ENCODE measurements at regions not wholly inside any gene's neighbourhood (a gene's known extent, or its start where the extent isn't known, plus 50 kb on each side); places are given as distances from the start of the nearest gene placed in this dataset.
"Not testable (repeated sequence)": the region's sequence is repeated elsewhere in the genome, so short reads cannot be mapped to it uniquely, and the experiment has no call there.

DNA sequence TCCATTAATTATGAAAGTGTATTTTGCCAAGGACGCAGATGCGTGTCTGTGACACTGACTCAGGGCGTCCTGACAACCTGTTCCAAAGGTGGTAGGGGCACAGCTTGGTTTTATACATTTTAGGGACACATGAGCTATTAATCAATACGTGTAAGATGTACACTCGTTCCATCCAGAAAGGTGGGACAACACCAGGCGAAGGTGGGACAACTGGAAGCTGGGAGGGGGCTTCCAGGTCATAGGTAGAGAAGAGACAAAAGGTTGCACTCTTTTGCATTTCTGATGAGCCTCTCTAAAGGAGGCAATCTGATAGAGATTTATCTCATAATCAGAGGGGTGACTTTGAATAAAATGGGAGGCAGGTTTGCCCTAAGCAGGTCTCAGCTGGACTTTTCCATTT is 82.7 kb upstream of the ZNF746 start (continued):
- TF ChIP-seq ATF1 (CRISPR knock-in tag; IDR thresholded peaks at IDR 0.05) = no peak
- no peak for TF ChIP-seq ZNF396 (CRISPR knock-in tag; IDR thresholded peaks at IDR 0.05; ENCODE audit: borderline replicate concordance)

DNA sequence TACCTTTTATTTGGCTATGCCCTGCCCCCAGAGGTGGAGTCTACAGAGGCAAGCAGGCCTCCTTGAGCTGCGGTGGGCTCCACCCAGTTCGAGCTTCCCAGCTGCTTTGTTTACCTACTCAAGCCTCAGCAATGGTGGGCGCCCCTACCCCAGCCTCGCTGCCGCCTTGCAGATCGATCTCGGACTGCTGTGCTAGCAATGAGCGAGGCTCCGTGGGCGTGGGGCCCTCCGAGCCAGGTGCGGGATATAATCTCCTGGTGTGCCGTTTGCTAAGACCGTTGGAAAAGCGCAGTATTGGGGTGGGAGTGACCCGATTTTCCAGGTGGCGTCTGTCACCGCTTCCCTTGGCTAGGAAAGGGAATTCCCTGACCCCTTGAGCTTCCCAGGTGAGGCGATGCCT is 81.8 kb upstream of the ZNF746 start:
- ATAC-seq; H3K4me3 Mint-ChIP-seq; POLR2A ChIA-PET; CTCF ChIA-PET; H3K4me1 Mint-ChIP-seq; DNase-seq (ENCODE audit: low spot score); H3K27ac Mint-ChIP-seq: not testable (repeated sequence)
- H3K9me3 Mint-ChIP-seq = peaks cover 89% of the 10 kb centered on the region
- peaks cover 29% of the 10 kb centered on the region for H3K27me3 Mint-ChIP-seq (ENCODE audit: low read depth)
- peaks cover 91% of the 10 kb centered on the region for H3K36me3 Mint-ChIP-seq

DNA sequence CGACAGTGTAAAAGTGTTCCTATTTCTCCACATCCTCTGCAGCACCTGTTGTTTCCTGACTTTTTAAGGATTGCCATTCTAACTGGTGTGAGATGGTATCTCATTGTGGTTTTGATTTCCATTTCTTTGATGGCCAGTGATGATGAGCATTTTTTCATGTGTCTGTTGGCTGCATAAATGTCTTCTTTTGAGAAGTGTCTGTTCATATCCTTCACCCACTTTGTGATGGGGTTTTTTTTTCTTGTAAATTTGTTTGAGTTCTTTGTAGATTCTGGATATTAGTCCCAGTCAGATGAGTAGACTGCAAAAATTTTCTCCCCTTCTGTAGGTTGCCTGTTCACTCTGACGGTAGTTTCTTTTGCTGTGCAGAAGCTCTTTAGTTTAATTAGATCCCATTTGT is 76.8 kb upstream of the ZNF746 start:
- H3K4me3 Mint-ChIP-seq; ATAC-seq; CTCF ChIA-PET; DNase-seq (ENCODE audit: low spot score); POLR2A ChIA-PET; H3K27ac Mint-ChIP-seq: not testable (repeated sequence)
- Mint-ChIP-seq H3K4me1 (peaks cover 10% of the 10 kb centered on the region), H3K36me3 (peaks cover 71% of the 10 kb centered on the region), H3K27me3 (ENCODE audit: low read depth) (peaks cover 26% of the 10 kb centered on the region), H3K9me3 (peaks cover 71% of the 10 kb centered on the region)

DNA sequence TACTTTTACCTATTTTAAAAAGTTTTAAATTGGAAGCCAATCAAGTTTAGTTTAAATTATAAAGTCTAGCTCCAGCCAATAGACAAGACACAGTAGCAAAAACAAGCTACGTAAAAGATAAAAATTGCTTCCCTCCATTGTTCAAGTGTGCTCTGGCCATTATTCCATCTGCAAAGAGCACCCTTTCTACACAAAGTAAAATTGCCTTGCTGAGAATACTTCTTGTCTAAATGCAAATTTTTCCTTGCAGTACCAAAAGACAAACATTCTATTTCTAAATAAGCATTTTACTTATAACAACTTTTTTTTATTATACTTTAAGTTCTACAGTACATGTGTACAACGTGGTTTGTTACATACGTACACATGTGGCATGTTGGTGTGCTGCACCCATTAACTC is 75.9 kb upstream of the ZNF746 start:
- ATAC-seq (no peak), DNase-seq (ENCODE audit: low spot score) (no peak)
- Mint-ChIP-seq H3K9me3 (peaks cover 72% of the 10 kb centered on the region), H3K27ac (no peak overlapping the region), H3K36me3 (peaks cover 69% of the 10 kb centered on the region), H3K4me3 (no peak overlapping the region), H3K27me3 (ENCODE audit: low read depth) (peaks cover 21% of the 10 kb centered on the region), H3K4me1 (peaks cover 13% of the 10 kb centered on the region)
- ChIA-PET POLR2A (no interaction called here), CTCF (no interaction called here)
- TF ChIP-seq EMX1 (CRISPR knock-in tag; IDR thresholded peaks at IDR 0.05) (no peak), ZNF416 (CRISPR knock-in tag; IDR thresholded peaks at IDR 0.05) (no peak), RORB (CRISPR knock-in tag; IDR thresholded peaks at IDR 0.05) (no peak), PRRX2 (CRISPR knock-in tag; IDR thresholded peaks at IDR 0.05) (no peak), ZNF138 (CRISPR knock-in tag; conservative IDR thresholded peaks at IDR 0.05) (no peak), ZBTB21 (CRISPR knock-in tag; IDR thresholded peaks at IDR 0.05; ENCODE audit: borderline replicate concordance) (no peak), IRF2 (CRISPR knock-in tag; IDR thresholded peaks at IDR 0.05; ENCODE audit: borderline replicate concordance, low read depth) (no peak), ZNF281 (CRISPR knock-in tag; IDR thresholded peaks at IDR 0.05) (no peak), GRHL2 (CRISPR knock-in tag; IDR thresholded peaks at IDR 0.05; ENCODE audit: insufficient replicate concordance, severe bottlenecking) (no peak), IRF1 (CRISPR knock-in tag; IDR thresholded peaks at IDR 0.05) (no peak), ZNF232 (CRISPR knock-in tag; IDR thresholded peaks at IDR 0.05) (no peak), NFYB (CRISPR knock-in tag; conservative IDR thresholded peaks at IDR 0.05; ENCODE audit: low read depth) (no peak), TP53 (CRISPR knock-in tag; IDR thresholded peaks at IDR 0.05) (no peak), ELF4 (CRISPR knock-in tag; IDR thresholded peaks at IDR 0.05; ENCODE audit: low read depth) (no peak)
- TF ChIP-seq, protein P1, sequence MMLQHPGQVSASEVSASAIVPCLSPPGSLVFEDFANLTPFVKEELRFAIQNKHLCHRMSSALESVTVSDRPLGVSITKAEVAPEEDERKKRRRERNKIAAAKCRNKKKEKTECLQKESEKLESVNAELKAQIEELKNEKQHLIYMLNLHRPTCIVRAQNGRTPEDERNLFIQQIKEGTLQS (CRISPR knock-in tag; conservative IDR thresholded peaks at IDR 0.05) = no peak
- TF ChIP-seq, protein P2, sequence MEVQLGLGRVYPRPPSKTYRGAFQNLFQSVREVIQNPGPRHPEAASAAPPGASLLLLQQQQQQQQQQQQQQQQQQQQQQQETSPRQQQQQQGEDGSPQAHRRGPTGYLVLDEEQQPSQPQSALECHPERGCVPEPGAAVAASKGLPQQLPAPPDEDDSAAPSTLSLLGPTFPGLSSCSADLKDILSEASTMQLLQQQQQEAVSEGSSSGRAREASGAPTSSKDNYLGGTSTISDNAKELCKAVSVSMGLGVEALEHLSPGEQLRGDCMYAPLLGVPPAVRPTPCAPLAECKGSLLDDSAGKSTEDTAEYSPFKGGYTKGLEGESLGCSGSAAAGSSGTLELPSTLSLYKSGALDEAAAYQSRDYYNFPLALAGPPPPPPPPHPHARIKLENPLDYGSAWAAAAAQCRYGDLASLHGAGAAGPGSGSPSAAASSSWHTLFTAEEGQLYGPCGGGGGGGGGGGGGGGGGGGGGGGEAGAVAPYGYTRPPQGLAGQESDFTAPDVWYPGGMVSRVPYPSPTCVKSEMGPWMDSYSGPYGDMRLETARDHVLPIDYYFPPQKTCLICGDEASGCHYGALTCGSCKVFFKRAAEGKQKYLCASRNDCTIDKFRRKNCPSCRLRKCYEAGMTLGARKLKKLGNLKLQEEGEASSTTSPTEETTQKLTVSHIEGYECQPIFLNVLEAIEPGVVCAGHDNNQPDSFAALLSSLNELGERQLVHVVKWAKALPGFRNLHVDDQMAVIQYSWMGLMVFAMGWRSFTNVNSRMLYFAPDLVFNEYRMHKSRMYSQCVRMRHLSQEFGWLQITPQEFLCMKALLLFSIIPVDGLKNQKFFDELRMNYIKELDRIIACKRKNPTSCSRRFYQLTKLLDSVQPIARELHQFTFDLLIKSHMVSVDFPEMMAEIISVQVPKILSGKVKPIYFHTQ (CRISPR knock-in tag; IDR thresholded peaks at IDR 0.05) = no peak

GRCh38 chr7:149572920-149573319 is 75.3 kb upstream of the ZNF746 start:
- ATAC-seq; CTCF ChIA-PET; POLR2A ChIA-PET; DNase-seq (ENCODE audit: low spot score); H3K4me3 Mint-ChIP-seq; H3K27ac Mint-ChIP-seq: not testable (repeated sequence)
- Mint-ChIP-seq H3K36me3 (peaks cover 63% of the 10 kb centered on the region), H3K27me3 (ENCODE audit: low read depth) (peaks cover 16% of the 10 kb centered on the region), H3K4me1 (peaks cover 13% of the 10 kb centered on the region), H3K9me3 (peaks cover 70% of the 10 kb centered on the region)
